ENCODE measurements at regions not wholly inside any gene's neighbourhood (a gene's known extent, or its start where the extent isn't known, plus 50 kb on each side); places are given as distances from the start of the nearest gene placed in this dataset.

GRCh38 chr5:174340226-174340625 is 294.7 kb downstream of the NSG2 start:
- TF ChIP-seq CTCF (IDR thresholded peaks at IDR 0.05) (no peak), EP300 (IDR thresholded peaks at IDR 0.05) (no peak), POLR2A (IDR thresholded peaks at IDR 0.05) (no peak), POLR2AphosphoS5 (IDR thresholded peaks at IDR 0.05) (no peak)

Measured in gastroesophageal sphincter (tissue), 3 donors.